SK-N-SH treated with all-trans-retinoic acid at 6 μM for 48 hours (cell line): ENCODE measurements at regions not wholly inside any gene's neighbourhood (a gene's known extent, or its start where the extent isn't known, plus 50 kb on each side); places are given as distances from the start of the nearest gene placed in this dataset.

ENCODE experiments used
- ATAC-seq: fragments of 200-7000 bp; cut with Tn5 transposase; 3 replicates; pipeline ENCODE4 v1.9.1; 2020; ENCODE audit warnings: mild to moderate bottlenecking, moderate library complexity
- ARNTL ChIP-seq: fragments of 450-650 bp; formaldehyde crosslinking; IDR thresholded peaks from 2 replicates; pipeline ENCODE4 v1.5.0; 2020; ENCODE audit warnings: low read depth, mild to moderate bottlenecking, moderate library complexity, borderline replicate concordance
- CSDC2 ChIP-seq: fragments of 250-450 bp; sonication (Bioruptor Pico); IDR thresholded peaks from 2 replicates; pipeline ENCODE4 v1.5.0; 2020; ENCODE audit warnings: mild to moderate bottlenecking, moderate library complexity
- ESRRG ChIP-seq: fragments of 250-450 bp; sonication (Bioruptor Pico); IDR thresholded peaks from 2 replicates; pipeline ENCODE4 v1.6.1; 2021; ENCODE audit warnings: mild to moderate bottlenecking
- GLIS3 ChIP-seq: fragments of 250-450 bp; sonication (Bioruptor Pico); IDR thresholded peaks from 2 replicates; pipeline ENCODE4 v1.5.0; 2020; ENCODE audit warnings: mild to moderate bottlenecking, moderate library complexity
- ISL1 ChIP-seq: fragments of 250-450 bp; sonication (Bioruptor Pico); IDR thresholded peaks from 2 replicates; pipeline ENCODE4 v2.1.2; 2022; ENCODE audit warnings: mild to moderate bottlenecking, moderate library complexity
- OSR1 ChIP-seq: fragments of 250-450 bp; sonication (Bioruptor Pico); IDR thresholded peaks from 2 replicates; pipeline ENCODE4 v1.8.0; 2022; ENCODE audit warnings: moderate library complexity, mild to moderate bottlenecking, inconsistent platforms
- PATZ1 ChIP-seq: fragments of 250-450 bp; sonication (Bioruptor Pico); IDR thresholded peaks from 2 replicates; pipeline ENCODE4 v1.8.0; 2020; ENCODE audit warnings: mild to moderate bottlenecking, moderate library complexity, borderline replicate concordance
- PPARA ChIP-seq: fragments of 250-450 bp; sonication (Bioruptor Pico); IDR thresholded peaks from 2 replicates; pipeline ENCODE4 v1.5.0; 2020; ENCODE audit warnings: mild to moderate bottlenecking, borderline replicate concordance
- RARB ChIP-seq: fragments of 250-450 bp; sonication (Bioruptor Pico); IDR thresholded peaks from 2 replicates; pipeline ENCODE4 v1.8.0; 2021; ENCODE audit warnings: mild to moderate bottlenecking, moderate library complexity
- SNAI2 ChIP-seq: fragments of 250-450 bp; sonication (Bioruptor Pico); IDR thresholded peaks from 2 replicates; pipeline ENCODE4 v1.5.0; 2020; ENCODE audit warnings: mild to moderate bottlenecking, moderate library complexity
- TCF4 ChIP-seq: fragments of 250-450 bp; sonication (Bioruptor Pico); IDR thresholded peaks from 2 replicates; pipeline ENCODE4 v1.8.0; 2021; ENCODE audit warnings: mild to moderate bottlenecking, moderate library complexity, borderline replicate concordance
- TSHZ2 ChIP-seq: fragments of 250-450 bp; sonication (Bioruptor Pico); IDR thresholded peaks from 2 replicates; pipeline ENCODE4 v1.5.0; 2020; ENCODE audit warnings: mild to moderate bottlenecking, moderate library complexity
- ZC3H10 ChIP-seq: fragments of 250-450 bp; sonication (Bioruptor Pico); IDR thresholded peaks from 2 replicates; pipeline ENCODE4 v1.5.1; 2021; ENCODE audit warnings: mild to moderate bottlenecking, moderate library complexity
- ZFP3 ChIP-seq: fragments of 250-450 bp; sonication (Bioruptor Pico); IDR thresholded peaks from 2 replicates; pipeline ENCODE4 v1.5.0; 2020; ENCODE audit warnings: mild to moderate bottlenecking, moderate library complexity
- ZFP30 ChIP-seq: fragments of 450-650 bp; formaldehyde crosslinking; IDR thresholded peaks from 2 replicates; pipeline ENCODE4 v1.5.0; 2022; ENCODE audit warnings: mild to moderate bottlenecking, moderate library complexity
- ZNF565 ChIP-seq: fragments of 450-650 bp; formaldehyde crosslinking; conservative IDR thresholded peaks from 2 replicates; pipeline ENCODE4 v1.5.0; 2020; ENCODE audit warnings: low read depth, mild to moderate bottlenecking, moderate library complexity
- ZNF70 ChIP-seq: fragments of 450-650 bp; formaldehyde crosslinking; IDR thresholded peaks from 2 replicates; pipeline ENCODE4 v1.5.0; 2020; ENCODE audit warnings: mild to moderate bottlenecking, moderate library complexity
- ZNF8 ChIP-seq: fragments of 450-650 bp; formaldehyde crosslinking; IDR thresholded peaks from 2 replicates; pipeline ENCODE4 v1.5.0; 2020; ENCODE audit warnings: mild to moderate bottlenecking, moderate library complexity
- TF ChIP-seq, protein P1 (sequence below): fragments of 250-450 bp; sonication (Bioruptor Pico); IDR thresholded peaks from 2 replicates; pipeline ENCODE4 v1.5.1; 2020; ENCODE audit warnings: low read depth, mild to moderate bottlenecking, moderate library complexity

DNA sequence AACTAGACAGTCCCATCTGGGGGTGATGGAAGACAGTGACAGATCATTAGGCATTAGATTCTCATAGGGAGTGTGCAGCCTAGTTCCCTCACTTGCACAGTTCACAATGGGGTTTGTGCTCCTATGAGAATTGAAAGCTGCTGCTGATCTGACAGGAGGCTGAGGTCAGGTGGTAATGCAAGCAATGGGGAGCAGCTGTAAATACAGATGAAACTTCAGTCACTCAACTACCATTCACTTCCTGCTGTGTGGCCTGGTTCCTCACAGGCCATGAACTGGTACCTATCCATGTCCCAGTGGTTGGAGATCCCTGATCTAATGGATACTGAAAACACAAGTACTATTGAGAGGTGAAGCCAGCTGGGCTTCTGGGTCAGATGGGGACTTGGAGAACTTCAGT lies 72.5 kb downstream of the AGTR2 start:
- TF ChIP-seq ARNTL (CRISPR knock-in tag) (no peak), ESRRG (CRISPR knock-in tag) (no peak), PATZ1 (CRISPR knock-in tag) (no peak)
- no peak for ATAC-seq

- TF ChIP-seq RARB (no peak), ZFP3 (no peak), ARNTL (CRISPR knock-in tag) (no peak), ZC3H10 (no peak), OSR1 (CRISPR knock-in tag) (no peak), ESRRG (CRISPR knock-in tag) (no peak), TSHZ2 (CRISPR knock-in tag) (no peak), TCF4 (no peak), ZFP30 (no peak), ZNF8 (no peak), ISL1 (CRISPR knock-in tag) (no peak), ZNF565 (CRISPR knock-in tag) (no peak), SNAI2 (CRISPR knock-in tag) (no peak), PPARA (CRISPR knock-in tag) (no peak)
- TF ChIP-seq, protein P1, sequence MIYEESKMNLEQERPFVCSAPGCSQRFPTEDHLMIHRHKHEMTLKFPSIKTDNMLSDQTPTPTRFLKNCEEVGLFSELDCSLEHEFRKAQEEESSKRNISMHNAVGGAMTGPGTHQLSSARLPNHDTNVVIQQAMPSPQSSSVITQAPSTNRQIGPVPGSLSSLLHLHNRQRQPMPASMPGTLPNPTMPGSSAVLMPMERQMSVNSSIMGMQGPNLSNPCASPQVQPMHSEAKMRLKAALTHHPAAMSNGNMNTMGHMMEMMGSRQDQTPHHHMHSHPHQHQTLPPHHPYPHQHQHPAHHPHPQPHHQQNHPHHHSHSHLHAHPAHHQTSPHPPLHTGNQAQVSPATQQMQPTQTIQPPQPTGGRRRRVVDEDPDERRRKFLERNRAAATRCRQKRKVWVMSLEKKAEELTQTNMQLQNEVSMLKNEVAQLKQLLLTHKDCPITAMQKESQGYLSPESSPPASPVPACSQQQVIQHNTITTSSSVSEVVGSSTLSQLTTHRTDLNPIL (CRISPR knock-in tag) = no peak
- ATAC-seq = no peak
Measured at GRCh38 chrX:116246261-116246660, 75.7 kb downstream of the AGTR2 start.

DNA sequence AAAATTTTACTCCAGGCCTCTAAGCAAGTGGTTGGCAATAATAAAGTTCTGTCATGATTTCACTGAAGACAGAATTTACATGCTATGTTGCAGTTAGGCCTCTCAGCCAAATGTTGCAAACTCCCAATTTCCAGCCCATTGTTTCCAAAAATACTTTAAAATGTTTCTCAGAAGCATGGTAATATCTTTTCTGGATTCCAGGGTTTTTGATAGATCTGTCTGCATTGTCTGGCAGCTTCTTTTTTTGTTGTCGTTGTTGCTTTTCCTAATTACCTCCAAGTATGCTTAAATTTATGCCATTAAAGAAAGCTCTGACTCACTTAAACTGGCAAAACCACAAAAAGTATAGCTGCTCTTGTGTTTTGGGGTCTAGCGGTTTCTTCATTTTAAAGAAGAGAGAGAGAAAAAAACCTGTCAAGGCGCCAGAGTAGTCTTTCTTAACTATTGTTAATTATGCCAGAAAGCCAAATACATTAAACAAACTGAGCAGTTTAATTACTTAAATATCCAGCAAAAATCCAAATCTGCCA lies 97.0 kb downstream of the AGTR2 start:
- no peak for ATAC-seq
- no peak for TF ChIP-seq OSR1 (CRISPR knock-in tag)
- TF ChIP-seq ZFP30 = no peak
- TF ChIP-seq ISL1 (CRISPR knock-in tag) = no peak
- TF ChIP-seq GLIS3 (CRISPR knock-in tag) = no peak

- peak; percentile 38; the same call in 2 of the 3 replicates for ATAC-seq
Measured at GRCh38 chrX:116272322-116272721, 101.8 kb downstream of the AGTR2 start.

More at GRCh38 chrX:116272322-116272721, 101.8 kb downstream of the AGTR2 start:
- TF ChIP-seq ZC3H10 = no peak
- no peak for TF ChIP-seq ISL1 (CRISPR knock-in tag)
- TF ChIP-seq ESRRG (CRISPR knock-in tag) = no peak
- TF ChIP-seq ZNF565 (CRISPR knock-in tag) = no peak
- TF ChIP-seq ZFP3 = no peak
- TF ChIP-seq ZNF70 (CRISPR knock-in tag) = no peak
- no peak for TF ChIP-seq TSHZ2 (CRISPR knock-in tag)
- no peak for TF ChIP-seq CSDC2 (CRISPR knock-in tag)
- no peak for TF ChIP-seq SNAI2 (CRISPR knock-in tag)
- no peak for TF ChIP-seq PATZ1 (CRISPR knock-in tag)
- TF ChIP-seq OSR1 (CRISPR knock-in tag) = no peak
- no peak for TF ChIP-seq ARNTL (CRISPR knock-in tag)
- TF ChIP-seq GLIS3 (CRISPR knock-in tag) = no peak
- TF ChIP-seq, protein P1 (CRISPR knock-in tag) = no peak
- TF ChIP-seq PPARA (CRISPR knock-in tag) = no peak
